ENCODE measurements at regions not wholly inside any gene's neighbourhood (a gene's known extent, or its start where the extent isn't known, plus 50 kb on each side); places are given as distances from the start of the nearest gene placed in this dataset.

GRCh38 chr2:128621074-128621473 lies 302.4 kb upstream of the HS6ST1 start:
- Histone ChIP-seq H3K27ac (no peak overlapping the region), H3K27me3 (no peaks in the 10 kb centered on the region), H3K4me1 (no peaks in the 10 kb centered on the region), H3K9me3 (no peaks in the 10 kb centered on the region), H3K4me3 (no peak overlapping the region), H3K36me3 (no peaks in the 10 kb centered on the region)
- TF ChIP-seq POLR2A (IDR thresholded peaks at IDR 0.05) (no peak), CTCF (IDR thresholded peaks at IDR 0.05) (no peak), POLR2AphosphoS5 (IDR thresholded peaks at IDR 0.05) (no peak), EP300 (IDR thresholded peaks at IDR 0.05) (no peak)
- no peak for ATAC-seq

GRCh38 chr2:128622371-128622770 lies 303.7 kb upstream of the HS6ST1 start:
- no CpG with 5 or more reads among the region's 7 CpGs for WGBS, 2 donors (ENCODE audit: low coverage in 1 of 2)
- H3K27ac ChIP-seq = no peak overlapping the region
- peak; percentile 50 for ATAC-seq

GRCh38 chr2:128622955-128623620 lies 304.4 kb upstream of the HS6ST1 start:
- Histone ChIP-seq H3K27me3 (no peaks in the 10 kb centered on the region), H3K27ac (no peak overlapping the region), H3K9me3 (no peaks in the 10 kb centered on the region), H3K36me3 (no peaks in the 10 kb centered on the region), H3K4me3 (no peak overlapping the region), H3K4me1 (no peaks in the 10 kb centered on the region)
- TF ChIP-seq POLR2AphosphoS5 (IDR thresholded peaks at IDR 0.05) (no peak), CTCF (IDR thresholded peaks at IDR 0.05) (no peak), POLR2A (IDR thresholded peaks at IDR 0.05) (no peak), EP300 (IDR thresholded peaks at IDR 0.05) (no peak)
- no peak for ATAC-seq
- WGBS, 2 donors (ENCODE audit: low coverage in 1 of 2) = 93 to 95% methylated on average over 5 to 6 of the region's 13 CpGs

More at GRCh38 chr2:128622371-128622770, 303.7 kb upstream of the HS6ST1 start:
- Histone ChIP-seq H3K27me3 (no peaks in the 10 kb centered on the region), H3K9me3 (no peaks in the 10 kb centered on the region), H3K4me1 (no peaks in the 10 kb centered on the region), H3K4me3 (no peak overlapping the region), H3K36me3 (no peaks in the 10 kb centered on the region)
- TF ChIP-seq EP300 (IDR thresholded peaks at IDR 0.05) (no peak), POLR2A (IDR thresholded peaks at IDR 0.05) (no peak), POLR2AphosphoS5 (IDR thresholded peaks at IDR 0.05) (no peak), CTCF (IDR thresholded peaks at IDR 0.05) (no peak)

- 45 to 90% methylated on average over 5 to 6 of the region's 18 CpGs for WGBS, 2 donors (ENCODE audit: low coverage in 1 of 2)
- no peaks in the 10 kb centered on the region for H3K4me1 ChIP-seq
- no peak overlapping the region for H3K27ac ChIP-seq
- H3K9me3 ChIP-seq = no peaks in the 10 kb centered on the region
- H3K36me3 ChIP-seq = no peaks in the 10 kb centered on the region
- no peaks in the 10 kb centered on the region for H3K27me3 ChIP-seq
- ATAC-seq = peak; percentile 5
- no peak overlapping the region for H3K4me3 ChIP-seq
- no peak for TF ChIP-seq EP300 (IDR thresholded peaks at IDR 0.05)
- no peak for TF ChIP-seq POLR2A (IDR thresholded peaks at IDR 0.05)
- no peak for TF ChIP-seq POLR2AphosphoS5 (IDR thresholded peaks at IDR 0.05)
- TF ChIP-seq CTCF (IDR thresholded peaks at IDR 0.05) = no peak
Observed at GRCh38 chr2:128623776-128624761, 305.4 kb upstream of the HS6ST1 start.

All from gastroesophageal sphincter (tissue), 4 donors.